GM04504 (cell line): ENCODE measurements at regions not wholly inside any gene's neighbourhood (a gene's known extent, or its start where the extent isn't known, plus 50 kb on each side); places are given as distances from the start of the nearest gene placed in this dataset.
"Not testable (repeated sequence)": the region's sequence is repeated elsewhere in the genome, so short reads cannot be mapped to it uniquely, and the experiment has no call there.

Source experiments
- DNase-seq: peaks from one replicate; pipeline ENCODE4 v3.0.0-alpha.2; 2012; ENCODE audit warnings: low read depth

- DNase-seq = not testable (repeated sequence)
These were observed 304.4 kb downstream of the ANAPC1 start for GRCh38 chr2:111579500-111580134.

GRCh38 chr2:111580616-111581015, 303.4 kb downstream of the ANAPC1 start:
- DNase-seq = not testable (repeated sequence)

- DNase-seq = not testable (repeated sequence)
These were observed 301.9 kb downstream of the ANAPC1 start for GRCh38 chr2:111582090-111582489.

GRCh38 chr2:111583480-111583879, 300.5 kb downstream of the ANAPC1 start:
- DNase-seq = not testable (repeated sequence)

GRCh38 chr2:111584540-111584939, 299.5 kb downstream of the ANAPC1 start:
- DNase-seq = not testable (repeated sequence)

- not testable (repeated sequence) for DNase-seq
These were observed 299.0 kb downstream of the ANAPC1 start for GRCh38 chr2:111584950-111585349.

- not testable (repeated sequence) for DNase-seq
These were observed 298.0 kb downstream of the ANAPC1 start for GRCh38 chr2:111586014-111586413.

GRCh38 chr2:111595072-111595471, 288.9 kb downstream of the ANAPC1 start:
- not testable (repeated sequence) for DNase-seq

- not testable (repeated sequence) for DNase-seq
These were observed 286.9 kb downstream of the ANAPC1 start for GRCh38 chr2:111596808-111597705.

- not testable (repeated sequence) for DNase-seq
These were observed 285.0 kb downstream of the ANAPC1 start for GRCh38 chr2:111598944-111599343.

- not testable (repeated sequence) for DNase-seq
These were observed 281.7 kb downstream of the ANAPC1 start for GRCh38 chr2:111602259-111602658.

GRCh38 chr2:111605798-111606197, 278.2 kb downstream of the ANAPC1 start:
- not testable (repeated sequence) for DNase-seq

GRCh38 chr2:111606632-111607031, 277.4 kb downstream of the ANAPC1 start:
- not testable (repeated sequence) for DNase-seq

GRCh38 chr2:111609146-111609844, 274.7 kb downstream of the ANAPC1 start:
- DNase-seq = not testable (repeated sequence)

- DNase-seq = not testable (repeated sequence)
These were observed 274.0 kb downstream of the ANAPC1 start for GRCh38 chr2:111610035-111610434.

- DNase-seq = no peak
These were observed 267.3 kb downstream of the ANAPC1 start for GRCh38 chr2:111616651-111617218.

- no peak for DNase-seq
These were observed 266.4 kb downstream of the ANAPC1 start for GRCh38 chr2:111617299-111618225.

- DNase-seq = no peak
These were observed 265.6 kb downstream of the ANAPC1 start for GRCh38 chr2:111618226-111618977.

GRCh38 chr2:111618978-111619902, 264.8 kb downstream of the ANAPC1 start:
- no peak for DNase-seq
